GM23338 (cell line): ENCODE measurements at regions not wholly inside any gene's neighbourhood (a gene's known extent, or its start where the extent isn't known, plus 50 kb on each side); places are given as distances from the start of the nearest gene placed in this dataset.

Experiments used
- ATAC-seq: fragments of 200-7000 bp; cut with Tn5 transposase; 3 replicates; pipeline ENCODE4 v1.9.1; 2020
- DNase-seq: peaks from one replicate; pipeline ENCODE4 v3.0.0-alpha.2; 2015; ENCODE audit warnings: low spot score
- H2AFZ ChIP-seq: fragments of 200-600 bp; sonication (generic); 2 replicates; pipeline ENCODE4 v1.8.0; 2016; ENCODE audit warnings: antibody characterized with exemption, mild to moderate bottlenecking, moderate library complexity
- H3F3A ChIP-seq: fragments of 200-600 bp; sonication (generic); replicated peaks from 2 replicates; pipeline ENCODE4 v1.8.0; 2017; ENCODE audit warnings: antibody characterized with exemption, mixed run types, low read depth
- H3K27ac ChIP-seq: fragments of 200-600 bp; sonication (generic); 2 replicates; pipeline ENCODE4 v1.6.1; 2016; ENCODE audit warnings: low read depth
- H3K27me3 ChIP-seq: fragments of 200-600 bp; sonication (generic); 2 replicates; pipeline ENCODE4 v1.8.0; 2016; ENCODE audit warnings: mild to moderate bottlenecking, mixed run types, moderate library complexity; ENCODE audit not compliant: insufficient read depth
- H3K36me3 ChIP-seq: fragments of 200-600 bp; sonication (generic); 2 replicates; pipeline ENCODE4 v1.8.0; 2016; ENCODE audit warnings: mild to moderate bottlenecking; ENCODE audit not compliant: insufficient read depth
- H3K4me1 ChIP-seq: fragments of 200-600 bp; sonication (generic); 2 replicates; pipeline ENCODE4 v1.8.0; 2016; ENCODE audit warnings: mild to moderate bottlenecking, moderate library complexity; ENCODE audit not compliant: insufficient read depth
- H3K4me2 ChIP-seq: fragments of 200-600 bp; sonication (generic); 2 replicates; pipeline ENCODE4 v1.7.1; 2017; ENCODE audit warnings: mixed run types
- H3K4me3 ChIP-seq: fragments of 200-600 bp; sonication (generic); 2 replicates; pipeline ENCODE4 v1.6.1; 2016; ENCODE audit warnings: mixed run types
- H3K79me2 ChIP-seq: fragments of 200-600 bp; sonication (generic); replicated peaks from 2 replicates; pipeline ENCODE4 v1.8.0; 2017; ENCODE audit warnings: mild to moderate bottlenecking; ENCODE audit not compliant: insufficient read depth
- H3K9me2 ChIP-seq: fragments of 200-600 bp; sonication (generic); 2 replicates; pipeline ENCODE4 v1.8.0; 2017; ENCODE audit not compliant: insufficient read depth
- H4K20me1 ChIP-seq: fragments of 200-600 bp; sonication (generic); replicated peaks from 2 replicates; pipeline ENCODE4 v1.8.0; 2017; ENCODE audit warnings: mild to moderate bottlenecking; ENCODE audit not compliant: insufficient read depth
- H3K27ac Mint-ChIP-seq: 2 replicates; pipeline ENCODE4 v1.8.0; 2020; ENCODE audit warnings: inconsistent platforms, mild to moderate bottlenecking, moderate library complexity, mixed read lengths
- H3K27me3 Mint-ChIP-seq: 3 replicates; pipeline ENCODE4 v1.8.0; 2022; ENCODE audit warnings: low read depth, mild to moderate bottlenecking, moderate library complexity, mixed read lengths, inconsistent platforms; ENCODE audit not compliant: insufficient read depth, poor library complexity
- H3K36me3 Mint-ChIP-seq: 3 replicates; pipeline ENCODE4 v1.8.0; 2021; ENCODE audit warnings: low read depth, mild to moderate bottlenecking, inconsistent platforms, moderate library complexity, mixed read lengths
- H3K4me1 Mint-ChIP-seq: 3 replicates; pipeline ENCODE4 v1.8.0; 2020; ENCODE audit warnings: mild to moderate bottlenecking, inconsistent platforms, mixed read lengths
- H3K4me3 Mint-ChIP-seq: 3 replicates; pipeline ENCODE4 v1.8.0; 2021; ENCODE audit warnings: moderate library complexity, mild to moderate bottlenecking, inconsistent platforms, mixed read lengths
- H3K9me3 Mint-ChIP-seq: 3 replicates; pipeline ENCODE4 v1.8.0; 2020; ENCODE audit warnings: moderate library complexity, mild to moderate bottlenecking, inconsistent platforms, mixed read lengths
- POLR2AphosphoS5 ChIP-seq: IDR thresholded peaks from 2 replicates; pipeline ENCODE4 v1.6.1; 2016; ENCODE audit warnings: antibody characterized with exemption, low read depth
- STAT1 ChIP-seq: IDR thresholded peaks from one replicate; pipeline ENCODE4 v1.6.1; 2016; ENCODE audit warnings: antibody characterized with exemption; ENCODE audit not compliant: unreplicated experiment
- ZNF114 ChIP-seq: fragments of 250-450 bp; sonication (Bioruptor Pico); IDR thresholded peaks from 2 replicates; pipeline ENCODE4 v1.5.0; 2020; ENCODE audit warnings: mild to moderate bottlenecking, moderate library complexity
- TF ChIP-seq, protein P1 (sequence below): fragments of 250-450 bp; sonication (Bioruptor Pico); IDR thresholded peaks from 2 replicates; pipeline ENCODE4 v1.5.0; 2020; ENCODE audit warnings: mild to moderate bottlenecking, moderate library complexity
- TF ChIP-seq, protein P2 (sequence below): IDR thresholded peaks from 2 replicates; pipeline ENCODE4 v1.6.1; 2016; ENCODE audit warnings: antibody characterized with exemption

DNA sequence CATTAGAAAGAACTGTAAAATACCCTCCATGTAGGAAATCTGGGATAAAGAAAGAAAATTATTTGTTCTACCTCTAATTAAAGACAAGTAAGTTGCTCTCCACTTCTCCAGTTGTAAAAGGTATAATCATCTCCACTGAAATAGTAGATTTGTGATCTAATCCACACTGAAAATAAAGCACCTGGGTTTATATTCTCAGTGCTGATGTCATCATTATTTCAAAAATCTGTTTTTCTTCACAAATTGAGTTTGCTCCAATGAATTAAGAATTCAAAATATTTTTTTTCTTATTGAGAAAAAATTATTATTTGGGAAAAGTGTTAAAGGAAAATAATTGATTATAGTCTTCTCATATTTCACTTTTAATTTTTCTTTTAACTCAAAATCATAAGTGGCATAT is 869.2 kb downstream of the SLC16A7 start (continued):
- TF ChIP-seq, protein P1, sequence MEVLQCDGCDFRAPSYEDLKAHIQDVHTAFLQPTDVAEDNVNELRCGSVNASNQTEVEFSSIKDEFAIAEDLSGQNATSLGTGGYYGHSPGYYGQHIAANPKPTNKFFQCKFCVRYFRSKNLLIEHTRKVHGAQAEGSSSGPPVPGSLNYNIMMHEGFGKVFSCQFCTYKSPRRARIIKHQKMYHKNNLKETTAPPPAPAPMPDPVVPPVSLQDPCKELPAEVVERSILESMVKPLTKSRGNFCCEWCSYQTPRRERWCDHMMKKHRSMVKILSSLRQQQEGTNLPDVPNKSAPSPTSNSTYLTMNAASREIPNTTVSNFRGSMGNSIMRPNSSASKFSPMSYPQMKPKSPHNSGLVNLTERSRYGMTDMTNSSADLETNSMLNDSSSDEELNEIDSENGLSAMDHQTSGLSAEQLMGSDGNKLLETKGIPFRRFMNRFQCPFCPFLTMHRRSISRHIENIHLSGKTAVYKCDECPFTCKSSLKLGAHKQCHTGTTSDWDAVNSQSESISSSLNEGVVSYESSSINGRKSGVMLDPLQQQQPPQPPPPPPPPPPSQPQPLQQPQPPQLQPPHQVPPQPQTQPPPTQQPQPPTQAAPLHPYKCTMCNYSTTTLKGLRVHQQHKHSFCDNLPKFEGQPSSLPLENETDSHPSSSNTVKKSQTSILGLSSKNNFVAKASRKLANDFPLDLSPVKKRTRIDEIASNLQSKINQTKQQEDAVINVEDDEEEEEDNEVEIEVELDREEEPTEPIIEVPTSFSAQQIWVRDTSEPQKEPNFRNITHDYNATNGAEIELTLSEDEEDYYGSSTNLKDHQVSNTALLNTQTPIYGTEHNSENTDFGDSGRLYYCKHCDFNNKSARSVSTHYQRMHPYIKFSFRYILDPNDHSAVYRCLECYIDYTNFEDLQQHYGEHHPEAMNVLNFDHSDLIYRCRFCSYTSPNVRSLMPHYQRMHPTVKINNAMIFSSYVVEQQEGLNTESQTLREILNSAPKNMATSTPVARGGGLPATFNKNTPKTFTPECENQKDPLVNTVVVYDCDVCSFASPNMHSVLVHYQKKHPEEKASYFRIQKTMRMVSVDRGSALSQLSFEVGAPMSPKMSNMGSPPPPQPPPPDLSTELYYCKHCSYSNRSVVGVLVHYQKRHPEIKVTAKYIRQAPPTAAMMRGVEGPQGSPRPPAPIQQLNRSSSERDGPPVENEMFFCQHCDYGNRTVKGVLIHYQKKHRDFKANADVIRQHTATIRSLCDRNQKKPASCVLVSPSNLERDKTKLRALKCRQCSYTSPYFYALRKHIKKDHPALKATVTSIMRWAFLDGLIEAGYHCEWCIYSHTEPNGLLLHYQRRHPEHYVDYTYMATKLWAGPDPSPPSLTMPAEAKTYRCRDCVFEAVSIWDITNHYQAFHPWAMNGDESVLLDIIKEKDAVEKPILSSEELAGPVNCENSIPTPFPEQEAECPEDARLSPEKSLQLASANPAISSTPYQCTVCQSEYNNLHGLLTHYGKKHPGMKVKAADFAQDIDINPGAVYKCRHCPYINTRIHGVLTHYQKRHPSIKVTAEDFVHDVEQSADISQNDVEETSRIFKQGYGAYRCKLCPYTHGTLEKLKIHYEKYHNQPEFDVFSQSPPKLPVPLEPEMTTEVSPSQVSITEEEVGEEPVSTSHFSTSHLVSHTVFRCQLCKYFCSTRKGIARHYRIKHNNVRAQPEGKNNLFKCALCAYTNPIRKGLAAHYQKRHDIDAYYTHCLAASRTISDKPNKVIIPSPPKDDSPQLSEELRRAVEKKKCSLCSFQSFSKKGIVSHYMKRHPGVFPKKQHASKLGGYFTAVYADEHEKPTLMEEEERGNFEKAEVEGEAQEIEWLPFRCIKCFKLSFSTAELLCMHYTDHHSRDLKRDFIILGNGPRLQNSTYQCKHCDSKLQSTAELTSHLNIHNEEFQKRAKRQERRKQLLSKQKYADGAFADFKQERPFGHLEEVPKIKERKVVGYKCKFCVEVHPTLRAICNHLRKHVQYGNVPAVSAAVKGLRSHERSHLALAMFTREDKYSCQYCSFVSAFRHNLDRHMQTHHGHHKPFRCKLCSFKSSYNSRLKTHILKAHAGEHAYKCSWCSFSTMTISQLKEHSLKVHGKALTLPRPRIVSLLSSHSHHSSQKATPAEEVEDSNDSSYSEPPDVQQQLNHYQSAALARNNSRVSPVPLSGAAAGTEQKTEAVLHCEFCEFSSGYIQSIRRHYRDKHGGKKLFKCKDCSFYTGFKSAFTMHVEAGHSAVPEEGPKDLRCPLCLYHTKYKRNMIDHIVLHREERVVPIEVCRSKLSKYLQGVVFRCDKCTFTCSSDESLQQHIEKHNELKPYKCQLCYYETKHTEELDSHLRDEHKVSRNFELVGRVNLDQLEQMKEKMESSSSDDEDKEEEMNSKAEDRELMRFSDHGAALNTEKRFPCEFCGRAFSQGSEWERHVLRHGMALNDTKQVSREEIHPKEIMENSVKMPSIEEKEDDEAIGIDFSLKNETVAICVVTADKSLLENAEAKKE (CRISPR knock-in tag) = no peak
- TF ChIP-seq, protein P2, sequence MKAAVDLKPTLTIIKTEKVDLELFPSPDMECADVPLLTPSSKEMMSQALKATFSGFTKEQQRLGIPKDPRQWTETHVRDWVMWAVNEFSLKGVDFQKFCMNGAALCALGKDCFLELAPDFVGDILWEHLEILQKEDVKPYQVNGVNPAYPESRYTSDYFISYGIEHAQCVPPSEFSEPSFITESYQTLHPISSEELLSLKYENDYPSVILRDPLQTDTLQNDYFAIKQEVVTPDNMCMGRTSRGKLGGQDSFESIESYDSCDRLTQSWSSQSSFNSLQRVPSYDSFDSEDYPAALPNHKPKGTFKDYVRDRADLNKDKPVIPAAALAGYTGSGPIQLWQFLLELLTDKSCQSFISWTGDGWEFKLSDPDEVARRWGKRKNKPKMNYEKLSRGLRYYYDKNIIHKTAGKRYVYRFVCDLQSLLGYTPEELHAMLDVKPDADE = no peak
- no peak for TF ChIP-seq STAT1
- TF ChIP-seq ZNF114 (CRISPR knock-in tag) = no peak
- no peak for TF ChIP-seq POLR2AphosphoS5

DNA sequence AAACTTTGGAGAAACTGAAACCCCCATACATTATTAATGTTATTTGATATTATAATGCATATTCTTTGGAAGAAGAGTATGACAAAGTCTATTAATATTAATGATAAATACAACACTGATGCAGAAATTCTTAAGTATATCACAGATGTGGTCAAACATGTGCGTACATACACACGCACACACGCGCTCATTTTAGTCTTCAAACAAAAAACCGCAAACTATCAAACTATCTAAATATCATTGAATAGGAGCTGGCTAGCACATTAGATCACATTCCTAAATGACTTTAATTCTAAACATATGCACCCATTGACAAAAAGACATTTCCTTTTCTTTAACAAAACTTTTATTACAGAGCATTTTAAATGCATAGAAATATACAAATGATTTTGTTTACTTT is 872.7 kb downstream of the SLC16A7 start:
- no peak for TF ChIP-seq POLR2AphosphoS5

More for the DNA sequence above, 872.7 kb downstream of the SLC16A7 start:
- H3K27ac Mint-ChIP-seq = no peak overlapping the region
- no peaks in the 10 kb centered on the region for H3K27me3 Mint-ChIP-seq
- no peak overlapping the region for H3K4me2 ChIP-seq
- H3F3A ChIP-seq = no peaks in the 10 kb centered on the region
- H3K9me3 Mint-ChIP-seq = no peaks in the 10 kb centered on the region
- no peaks in the 10 kb centered on the region for H3K36me3 ChIP-seq
- no peaks in the 10 kb centered on the region for H3K9me2 ChIP-seq
- H3K4me3 ChIP-seq = no peak overlapping the region
- H3K27me3 ChIP-seq = no peaks in the 10 kb centered on the region
- no peak overlapping the region for H3K4me3 Mint-ChIP-seq
- no peaks in the 10 kb centered on the region for H4K20me1 ChIP-seq
- H3K27ac ChIP-seq = no peak overlapping the region
- H3K36me3 Mint-ChIP-seq = no peaks in the 10 kb centered on the region
- ATAC-seq (no peak), DNase-seq (no peak)
- H3K79me2 ChIP-seq = no peaks in the 10 kb centered on the region
- H3K4me1 ChIP-seq = no peaks in the 10 kb centered on the region
- no peaks in the 10 kb centered on the region; the same call in 2 of the 3 replicates for H3K4me1 Mint-ChIP-seq
- H2AFZ ChIP-seq = no peak overlapping the region
